HCT116 (cell line): ENCODE measurements at regions not wholly inside any gene's neighbourhood (a gene's known extent, or its start where the extent isn't known, plus 50 kb on each side); places are given as distances from the start of the nearest gene placed in this dataset.

Experiments used
- ATAC-seq: fragments of 200-7000 bp; cut with Tn5 transposase; 2 replicates; pipeline ENCODE4 v1.9.1; 2020; ENCODE audit warnings: mild to moderate bottlenecking, moderate library complexity
- BruUV-seq: library from RNA; stranded (reverse); fragments of 400-500 nt; replicated peaks from 2 replicates; lab custom pipeline; 2021; lab: Mats Ljungman, UMichigan
- CTCF ChIA-PET: fragments of 300-600 bp; sonication (Branson Sonifier 250); formaldehyde crosslinking; loops from one replicate; lab custom pipeline; 2021; ENCODE audit warnings: antibody characterized with exemption; lab: Charles Lee
- POLR2A ChIA-PET: fragments of 300-600, 350-600 bp; sonication (Branson Sonifier 250); formaldehyde crosslinking; loops from one replicate; lab custom pipeline; 2021; ENCODE audit warnings: antibody characterized with exemption; lab: Charles Lee
- RAD21 ChIA-PET, 2 experiments: fragments of 300-600 bp; sonication (Branson Sonifier 250); formaldehyde crosslinking; loops; one replicate each; lab custom pipeline; 2023; ENCODE audit warnings: low total read pairs in 2 of 2; ENCODE audit not compliant: uncharacterized antibody in 2 of 2, unreplicated experiment in 2 of 2, low non-redundant PET in 1 of 2; lab: Charles Lee
- DNase-seq: peaks from one replicate; pipeline ENCODE4 v3.0.0-alpha.2; 2010; ENCODE audit warnings: low read depth, low spot score
- H2AFZ ChIP-seq: fragments of 200-600 bp; shearing (Covaris generic), sonication (generic); 2 replicates; pipeline ENCODE4 v1.6.1; 2017; ENCODE audit warnings: low read depth, mixed run types, mixed read lengths, antibody characterized with exemption, low read length; ENCODE audit not compliant: poor library complexity, severe bottlenecking
- H3K27ac ChIP-seq: 2 replicates; pipeline ENCODE4 v1.5.1; 2012; ENCODE audit warnings: low read depth, low read length
- H3K27me3 ChIP-seq: fragments of 200-600 bp; sonication (generic); 2 replicates; pipeline ENCODE4 v1.6.1; 2016; ENCODE audit warnings: mixed run types, low read length, mixed read lengths; ENCODE audit not compliant: insufficient read depth
- H3K36me3 ChIP-seq, 2 experiments: fragments of 200-500 bp in 1 of 2; fragments of 200-600 bp in 1 of 2; sonication (Bioruptor generic) in 1 of 2; sonication (generic) in 1 of 2; 2 replicates each; pipeline versions ENCODE4 v1.5.1 to v1.6.1; 2014 to 2016; ENCODE audit warnings: low read length in 2 of 2, inconsistent platforms in 1 of 2, mixed read lengths in 1 of 2, mixed run types in 1 of 2; ENCODE audit not compliant: insufficient read depth in 2 of 2, control insufficient read depth in 1 of 2
- H3K4me1 ChIP-seq, 2 experiments: fragments of 200-600 bp in 1 of 2; sonication (generic) in 1 of 2; 2 replicates each; pipeline versions ENCODE4 v1.5.1 to v1.6.1; 2012 to 2017; ENCODE audit warnings: low read length in 2 of 2, inconsistent platforms in 1 of 2, mild to moderate bottlenecking in 1 of 2, mixed read lengths in 1 of 2, mixed run types in 1 of 2, moderate library complexity in 1 of 2; ENCODE audit not compliant: insufficient read depth in 2 of 2, control insufficient read depth in 1 of 2
- H3K4me2 ChIP-seq: fragments of 200-600 bp; sonication (generic); 2 replicates; pipeline ENCODE4 v1.6.1; 2017; ENCODE audit warnings: mixed run types, low read length, mixed read lengths
- H3K4me3 ChIP-seq, 2 experiments: fragments of 200-600 bp in 1 of 2; sonication (generic) in 1 of 2; replicated peaks in 1 of 2; 2 replicates each; pipeline ENCODE4 v1.5.1; 2011 to 2016; ENCODE audit warnings: low read length in 2 of 2, control low read depth in 1 of 2, low read depth in 1 of 2, mild to moderate bottlenecking in 1 of 2, mixed read lengths in 1 of 2, mixed run types in 1 of 2
- H3K79me2 ChIP-seq: fragments of 200-600 bp; sonication (generic); 2 replicates; pipeline ENCODE4 v1.6.1; 2017; ENCODE audit warnings: mild to moderate bottlenecking, mixed run types, low read length, moderate library complexity, mixed read lengths; ENCODE audit not compliant: insufficient read depth
- H3K9ac ChIP-seq: fragments of 200-600 bp; sonication (generic); 2 replicates; pipeline ENCODE4 v1.6.1; 2016; ENCODE audit warnings: low read length, mixed read lengths
- H3K9me2 ChIP-seq: fragments of 200-600 bp; sonication (generic), shearing (Covaris generic); 2 replicates; pipeline ENCODE4 v1.6.1; 2017; ENCODE audit warnings: mixed run types, mild to moderate bottlenecking, moderate library complexity; ENCODE audit not compliant: insufficient read depth
- H3K9me3 ChIP-seq, 2 experiments: fragments of 200-500 bp in 1 of 2; fragments of 200-600 bp in 1 of 2; sonication (Bioruptor generic) in 1 of 2; sonication (generic) in 1 of 2; 2 replicates each; pipeline ENCODE4 v1.6.1; 2014 to 2017; ENCODE audit warnings: low read length in 2 of 2, mixed read lengths in 2 of 2, inconsistent platforms in 1 of 2, low read depth in 1 of 2, mild to moderate bottlenecking in 1 of 2, mixed run types in 1 of 2, moderate library complexity in 1 of 2; ENCODE audit not compliant: control insufficient read depth in 1 of 2, insufficient read depth in 1 of 2
- H4K20me1 ChIP-seq: fragments of 200-600 bp; sonication (generic), shearing (Covaris generic); 2 replicates; pipeline ENCODE4 v1.6.1; 2017; ENCODE audit warnings: mixed run types, mild to moderate bottlenecking, moderate library complexity; ENCODE audit not compliant: insufficient read depth
- CBX3 ChIP-seq: IDR thresholded peaks from 2 replicates; pipeline ENCODE4 v1.6.1; 2012; ENCODE audit warnings: low read depth
- CEBPB ChIP-seq: IDR thresholded peaks from 2 replicates; pipeline ENCODE4 v1.6.1; 2012; ENCODE audit warnings: low read depth
- ELF1 ChIP-seq: IDR thresholded peaks from 2 replicates; pipeline ENCODE4 v1.6.1; 2012; ENCODE audit warnings: low read depth, borderline replicate concordance
- EZH2phosphoT487 ChIP-seq: fragments of 200-600 bp; IDR thresholded peaks from 2 replicates; pipeline ENCODE4 v1.6.1; 2018; ENCODE audit warnings: antibody characterized with exemption, borderline replicate concordance
- FOSL1 ChIP-seq: IDR thresholded peaks from 2 replicates; pipeline ENCODE4 v1.6.1; 2012; ENCODE audit warnings: low read depth
- JUND ChIP-seq: IDR thresholded peaks from 2 replicates; pipeline ENCODE4 v1.6.1; 2012
- RAD21 ChIP-seq: IDR thresholded peaks from 2 replicates; pipeline ENCODE4 v1.6.1; 2012; ENCODE audit warnings: low read depth, mild to moderate bottlenecking
- SP1 ChIP-seq: IDR thresholded peaks from 2 replicates; pipeline ENCODE4 v1.6.1; 2012; ENCODE audit warnings: low read depth
- SRF ChIP-seq: IDR thresholded peaks from 2 replicates; pipeline ENCODE4 v1.6.1; 2012; ENCODE audit warnings: low read depth
- TCF7L2 ChIP-seq: IDR thresholded peaks from 2 replicates; pipeline ENCODE4 v1.7.0; 2011; ENCODE audit warnings: borderline replicate concordance, inconsistent platforms; ENCODE audit not compliant: insufficient read depth, insufficient read length; ENCODE audit errors: extremely low read depth
- YY1 ChIP-seq: IDR thresholded peaks from 2 replicates; pipeline ENCODE4 v1.6.1; 2011; ENCODE audit warnings: low read length, low read depth, moderate library complexity, mild to moderate bottlenecking; ENCODE audit not compliant: insufficient replicate concordance; ENCODE audit errors: extremely low read depth
- ZNF274 ChIP-seq: fragments of 200-500 bp; sonication (Bioruptor generic); IDR thresholded peaks from 2 replicates; pipeline ENCODE4 v1.6.1; 2014; ENCODE audit warnings: mild to moderate bottlenecking, low read depth, low read length, inconsistent platforms
- intact Hi-C: fragments of 100-400 bp; cut with micrococcal nuclease; formaldehyde crosslinking; loops from 2 replicates; pipeline ENCODE4 v1.10.0; 2022
- TF ChIP-seq, protein P1 (sequence below): IDR thresholded peaks from 2 replicates; pipeline ENCODE4 v1.6.1; 2012
- TF ChIP-seq, protein P2 (sequence below), 3 experiments: fragments of 200-600 bp in 1 of 3; sonication (generic) in 1 of 3; IDR thresholded peaks in 2 of 3; conservative IDR thresholded peaks in 1 of 3; 2 replicates each; pipeline ENCODE4 v1.5.1; 2012 to 2017; ENCODE audit warnings: low read depth in 2 of 3, low read length in 2 of 3, antibody characterized with exemption in 1 of 3, borderline replicate concordance in 1 of 3, control low read depth in 1 of 3, mild to moderate bottlenecking in 1 of 3, mixed read lengths in 1 of 3, mixed run types in 1 of 3, moderate library complexity in 1 of 3; ENCODE audit not compliant: insufficient read depth in 1 of 3

DNA sequence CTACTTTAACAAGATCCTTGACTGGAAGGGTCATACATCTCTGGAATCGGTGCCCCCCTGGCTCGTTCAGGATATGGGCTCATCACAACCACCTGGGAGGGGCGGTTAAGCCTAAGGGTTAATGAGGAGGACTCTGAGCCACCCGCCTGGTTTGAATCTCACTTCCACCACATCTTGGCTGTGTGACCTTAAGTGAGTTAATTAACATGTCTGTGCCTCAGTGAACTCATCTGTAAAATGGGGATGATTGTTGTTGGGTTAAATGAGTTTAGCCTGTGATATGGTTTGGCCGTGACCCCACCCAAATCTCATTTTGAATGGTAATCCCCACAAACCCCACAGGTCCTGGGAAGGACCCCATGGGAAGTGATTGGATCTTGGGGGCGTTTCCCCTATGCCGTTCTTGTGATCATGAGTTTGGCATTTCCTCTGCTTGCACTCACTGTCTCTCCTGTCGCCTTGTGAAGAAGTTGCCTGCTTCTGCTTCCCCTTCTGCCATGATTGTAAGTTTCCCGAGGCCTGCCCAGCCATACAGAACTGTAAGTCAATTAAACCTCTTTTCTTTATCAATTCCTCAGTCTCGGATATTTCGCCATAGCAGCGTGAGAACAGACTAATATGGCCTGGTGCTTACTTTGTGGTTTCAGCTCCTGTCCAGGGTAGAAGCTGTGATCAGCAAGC, 214.0 kb upstream of the CIBAR2 start:
- Histone ChIP-seq H3K36me3 (no peaks in the 10 kb centered on the region), H3K9ac (no peak overlapping the region), H3K9me3 (no peaks in the 10 kb centered on the region), H3K27ac (no peak overlapping the region), H3K9me2 (no peaks in the 10 kb centered on the region), H3K4me2 (no peak overlapping the region)
- no peak for ATAC-seq
- RAD21 ChIA-PET, result interaction anchor here in 1 of 2 experiments (0.7 kb wide), 1 partner anchor 211 kb away, joined by 4 read pairs; no protein-coding TSS in a partner anchor
- TF ChIP-seq ZNF274 (no peak), EZH2phosphoT487 (no peak), SP1 (no peak), SRF (no peak), CEBPB (no peak), JUND (no peak), FOSL1 (no peak), CBX3 (no peak), RAD21 (no peak), ELF1 (no peak), YY1 (no peak), TCF7L2 (no peak)
- TF ChIP-seq, protein P1, sequence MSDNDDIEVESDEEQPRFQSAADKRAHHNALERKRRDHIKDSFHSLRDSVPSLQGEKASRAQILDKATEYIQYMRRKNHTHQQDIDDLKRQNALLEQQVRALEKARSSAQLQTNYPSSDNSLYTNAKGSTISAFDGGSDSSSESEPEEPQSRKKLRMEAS, result no peak
- TF ChIP-seq, protein P2, sequence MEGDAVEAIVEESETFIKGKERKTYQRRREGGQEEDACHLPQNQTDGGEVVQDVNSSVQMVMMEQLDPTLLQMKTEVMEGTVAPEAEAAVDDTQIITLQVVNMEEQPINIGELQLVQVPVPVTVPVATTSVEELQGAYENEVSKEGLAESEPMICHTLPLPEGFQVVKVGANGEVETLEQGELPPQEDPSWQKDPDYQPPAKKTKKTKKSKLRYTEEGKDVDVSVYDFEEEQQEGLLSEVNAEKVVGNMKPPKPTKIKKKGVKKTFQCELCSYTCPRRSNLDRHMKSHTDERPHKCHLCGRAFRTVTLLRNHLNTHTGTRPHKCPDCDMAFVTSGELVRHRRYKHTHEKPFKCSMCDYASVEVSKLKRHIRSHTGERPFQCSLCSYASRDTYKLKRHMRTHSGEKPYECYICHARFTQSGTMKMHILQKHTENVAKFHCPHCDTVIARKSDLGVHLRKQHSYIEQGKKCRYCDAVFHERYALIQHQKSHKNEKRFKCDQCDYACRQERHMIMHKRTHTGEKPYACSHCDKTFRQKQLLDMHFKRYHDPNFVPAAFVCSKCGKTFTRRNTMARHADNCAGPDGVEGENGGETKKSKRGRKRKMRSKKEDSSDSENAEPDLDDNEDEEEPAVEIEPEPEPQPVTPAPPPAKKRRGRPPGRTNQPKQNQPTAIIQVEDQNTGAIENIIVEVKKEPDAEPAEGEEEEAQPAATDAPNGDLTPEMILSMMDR (IDR thresholded peaks at IDR 0.05 in 2 of 3, conservative IDR thresholded peaks at IDR 0.05 in 1 of 3; ENCODE audit: borderline replicate concordance in 1 of 3, insufficient read depth in 1 of 3, low read depth in 2 of 3, low read length in 2 of 3), result no peak
- TF ChIP-seq, all 23 proteins: peak for 0
- no peak overlapping the region for H3K4me3 ChIP-seq
- no peaks in the 10 kb centered on the region for H3K79me2 ChIP-seq
- POLR2A ChIA-PET, result no interaction called here
- no peak overlapping the region for H2AFZ ChIP-seq
- intact Hi-C loops, result no loop called here
- H3K27me3 ChIP-seq, result no peaks in the 10 kb centered on the region
- BruUV-seq, result no TSS peak
- CTCF ChIA-PET, result interaction anchor here (0.9 to 1.1 kb wide), 2 partner anchors 12 to 87 kb away, joined by 3 to 4 read pairs; no protein-coding TSS in a partner anchor
- no peak for DNase-seq
- H4K20me1 ChIP-seq, result no peaks in the 10 kb centered on the region; the same call in 1 of the 2 replicates
- H3K4me1 ChIP-seq, result peaks cover 43 to 49% of the 10 kb centered on the region in 2 experiments
